ENCODE measurements at regions not wholly inside any gene's neighbourhood (a gene's known extent, or its start where the extent isn't known, plus 50 kb on each side); places are given as distances from the start of the nearest gene placed in this dataset.

- TF ChIP-seq, protein P1, sequence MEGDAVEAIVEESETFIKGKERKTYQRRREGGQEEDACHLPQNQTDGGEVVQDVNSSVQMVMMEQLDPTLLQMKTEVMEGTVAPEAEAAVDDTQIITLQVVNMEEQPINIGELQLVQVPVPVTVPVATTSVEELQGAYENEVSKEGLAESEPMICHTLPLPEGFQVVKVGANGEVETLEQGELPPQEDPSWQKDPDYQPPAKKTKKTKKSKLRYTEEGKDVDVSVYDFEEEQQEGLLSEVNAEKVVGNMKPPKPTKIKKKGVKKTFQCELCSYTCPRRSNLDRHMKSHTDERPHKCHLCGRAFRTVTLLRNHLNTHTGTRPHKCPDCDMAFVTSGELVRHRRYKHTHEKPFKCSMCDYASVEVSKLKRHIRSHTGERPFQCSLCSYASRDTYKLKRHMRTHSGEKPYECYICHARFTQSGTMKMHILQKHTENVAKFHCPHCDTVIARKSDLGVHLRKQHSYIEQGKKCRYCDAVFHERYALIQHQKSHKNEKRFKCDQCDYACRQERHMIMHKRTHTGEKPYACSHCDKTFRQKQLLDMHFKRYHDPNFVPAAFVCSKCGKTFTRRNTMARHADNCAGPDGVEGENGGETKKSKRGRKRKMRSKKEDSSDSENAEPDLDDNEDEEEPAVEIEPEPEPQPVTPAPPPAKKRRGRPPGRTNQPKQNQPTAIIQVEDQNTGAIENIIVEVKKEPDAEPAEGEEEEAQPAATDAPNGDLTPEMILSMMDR (IDR thresholded peaks at IDR 0.05; ENCODE audit: low read depth, low read length), result no peak; the same call in 1 of the 2 replicates
- no peak for TF ChIP-seq EZH2phosphoT487 (IDR thresholded peaks at IDR 0.05; ENCODE audit: low read depth)
Measured at GRCh38 chr7:41010418-41010817, 692.5 kb downstream of the INHBA start.

All from OCI-LY3 (cell line).